ENCODE measurements at regions not wholly inside any gene's neighbourhood (a gene's known extent, or its start where the extent isn't known, plus 50 kb on each side); places are given as distances from the start of the nearest gene placed in this dataset.

GRCh38 chr1:213374369-213374768, 323.3 kb downstream of the RPS6KC1 start:
- Mint-ChIP-seq H3K27ac (ENCODE audit: unreplicated experiment) (no peak overlapping the region), H3K9me3 (ENCODE audit: low read depth) (peaks cover 2% of the 10 kb centered on the region), H3K4me1 (ENCODE audit: low read depth) (peaks cover 14% of the 10 kb centered on the region), H3K4me3 (ENCODE audit: unreplicated experiment) (no peak overlapping the region), H3K36me3 (ENCODE audit: low read depth) (no peaks in the 10 kb centered on the region), H3K27me3 (ENCODE audit: low read depth) (no peaks in the 10 kb centered on the region)
- TF ChIP-seq CTCF (IDR thresholded peaks at IDR 0.05), result peak; percentile 97
- no peak for DNase-seq (ENCODE audit: low spot score)

DNA sequence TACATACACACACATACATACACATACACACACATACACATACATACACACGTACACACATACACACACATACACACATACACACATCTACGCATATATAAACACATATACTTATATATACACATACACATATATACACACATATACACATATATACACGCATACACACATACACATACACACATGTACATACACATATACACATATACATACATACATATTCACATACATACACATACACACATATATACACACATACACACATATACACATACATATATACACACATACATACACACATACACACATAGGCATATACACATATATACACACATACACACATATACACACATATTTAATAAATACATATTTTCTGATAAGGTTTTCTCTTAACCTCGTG, 324.0 kb downstream of the RPS6KC1 start:
- no peak overlapping the region for H3K4me3 Mint-ChIP-seq (ENCODE audit: unreplicated experiment)
- no peak for DNase-seq (ENCODE audit: low spot score)
- H3K9me3 Mint-ChIP-seq (ENCODE audit: low read depth), result peaks cover 4% of the 10 kb centered on the region
- H3K4me1 Mint-ChIP-seq (ENCODE audit: low read depth), result peaks cover 14% of the 10 kb centered on the region
- no peak for TF ChIP-seq CTCF (IDR thresholded peaks at IDR 0.05)
- no peaks in the 10 kb centered on the region for H3K36me3 Mint-ChIP-seq (ENCODE audit: low read depth)
- H3K27ac Mint-ChIP-seq (ENCODE audit: unreplicated experiment), result no peak overlapping the region
- H3K27me3 Mint-ChIP-seq (ENCODE audit: low read depth), result no peaks in the 10 kb centered on the region

DNA sequence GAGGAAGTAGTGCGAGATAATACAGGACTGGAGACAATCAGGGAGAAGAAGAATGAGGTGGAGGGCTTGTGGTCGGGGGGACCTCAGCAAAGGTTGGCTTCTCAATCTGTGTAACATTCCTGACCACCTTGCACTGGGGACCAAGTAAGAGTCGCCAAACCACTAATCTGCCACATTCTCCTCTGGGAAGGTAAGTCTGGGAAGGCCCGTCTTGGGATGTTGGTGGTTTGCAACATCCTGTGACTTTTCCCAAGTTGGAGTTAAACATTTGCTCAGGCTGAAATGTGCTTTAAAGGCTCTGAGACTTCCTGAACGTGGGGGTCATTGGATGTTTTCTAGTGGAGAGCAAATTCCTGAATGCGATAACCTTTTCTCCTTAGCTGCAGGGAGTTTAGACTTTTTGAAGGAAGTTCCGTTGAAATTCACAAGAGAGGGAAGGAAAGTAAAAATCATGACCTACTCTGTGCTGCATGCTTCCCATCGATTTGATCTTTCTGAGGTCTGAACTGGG, 325.9 kb downstream of the RPS6KC1 start:
- TF ChIP-seq CTCF (IDR thresholded peaks at IDR 0.05), result no peak
- Mint-ChIP-seq H3K36me3 (ENCODE audit: low read depth) (no peaks in the 10 kb centered on the region), H3K9me3 (ENCODE audit: low read depth) (peaks cover 4% of the 10 kb centered on the region), H3K27me3 (ENCODE audit: low read depth) (no peaks in the 10 kb centered on the region), H3K4me1 (ENCODE audit: low read depth) (peaks cover 14% of the 10 kb centered on the region), H3K4me3 (ENCODE audit: unreplicated experiment) (no peak overlapping the region), H3K27ac (ENCODE audit: unreplicated experiment) (no peak overlapping the region)
- no peak for DNase-seq (ENCODE audit: low spot score)

- peaks cover 4% of the 10 kb centered on the region for H3K9me3 Mint-ChIP-seq (ENCODE audit: low read depth)
- H3K27me3 Mint-ChIP-seq (ENCODE audit: low read depth), result peaks cover 2% of the 10 kb centered on the region
- DNase-seq (ENCODE audit: low spot score), result no peak
- H3K4me1 Mint-ChIP-seq (ENCODE audit: low read depth), result peaks cover 14% of the 10 kb centered on the region
- no peak overlapping the region for H3K4me3 Mint-ChIP-seq (ENCODE audit: unreplicated experiment)
- TF ChIP-seq CTCF (IDR thresholded peaks at IDR 0.05), result no peak
- H3K27ac Mint-ChIP-seq (ENCODE audit: unreplicated experiment), result no peak overlapping the region
- no peaks in the 10 kb centered on the region for H3K36me3 Mint-ChIP-seq (ENCODE audit: low read depth)
Observed at GRCh38 chr1:213380865-213381264, 329.8 kb downstream of the RPS6KC1 start.

DNA sequence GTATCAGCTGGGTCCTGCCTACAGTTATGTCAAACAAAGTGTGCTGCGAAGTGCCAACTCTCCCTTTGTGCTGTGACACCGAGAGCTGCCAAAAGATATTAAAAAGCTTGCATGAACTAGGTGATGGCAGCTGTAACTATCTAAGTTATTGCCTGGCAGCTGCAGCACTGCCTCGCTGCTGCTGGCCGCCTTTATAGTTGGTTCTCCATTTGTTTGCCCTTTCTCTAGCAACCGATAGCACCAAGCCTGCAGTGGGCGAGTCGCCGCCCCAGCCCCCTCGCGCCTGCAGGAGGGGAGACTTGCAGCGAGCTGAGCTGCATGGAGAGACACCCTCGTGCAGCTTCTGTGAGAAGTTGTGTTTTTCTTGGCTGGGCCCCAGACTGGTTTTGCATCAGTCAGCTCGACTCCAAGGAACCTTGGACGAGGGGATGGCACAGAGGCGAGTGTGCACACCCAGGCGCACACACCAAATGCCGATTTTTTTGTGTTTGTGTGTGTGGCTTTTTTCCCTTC, 330.6 kb downstream of the RPS6KC1 start:
- no peak for TF ChIP-seq CTCF (IDR thresholded peaks at IDR 0.05)
- no peaks in the 10 kb centered on the region for H3K36me3 Mint-ChIP-seq (ENCODE audit: low read depth)
- H3K27ac Mint-ChIP-seq (ENCODE audit: unreplicated experiment), result no peak overlapping the region
- H3K27me3 Mint-ChIP-seq (ENCODE audit: low read depth), result peaks cover 2% of the 10 kb centered on the region
- peaks cover 13% of the 10 kb centered on the region for H3K4me1 Mint-ChIP-seq (ENCODE audit: low read depth)
- H3K4me3 Mint-ChIP-seq (ENCODE audit: unreplicated experiment), result no peak overlapping the region
- no peak for DNase-seq (ENCODE audit: low spot score)
- H3K9me3 Mint-ChIP-seq (ENCODE audit: low read depth), result peaks cover 4% of the 10 kb centered on the region
